GM12878 (cell line): ENCODE measurements at regions not wholly inside any gene's neighbourhood (a gene's known extent, or its start where the extent isn't known, plus 50 kb on each side); places are given as distances from the start of the nearest gene placed in this dataset.
A peak's percentile ranks its signal among the peaks of the same experiment; 100 is the strongest.

ENCODE experiments used
- CHD1 ChIP-seq: IDR thresholded peaks from 2 replicates; pipeline ENCODE4 v1.6.1; 2012; ENCODE audit warnings: low read depth, low read length, improper control_type of control experiment
- GABPA ChIP-seq: IDR thresholded peaks from 2 replicates; pipeline ENCODE4 v1.6.1; 2014; ENCODE audit warnings: antibody characterized with exemption, low read depth, mild to moderate bottlenecking, inconsistent platforms
- IKZF2 ChIP-seq, 2 experiments: fragments of 450-650 bp; IDR thresholded peaks; 2 replicates each; pipeline ENCODE4 v1.6.1; 2017; ENCODE audit warnings: mild to moderate bottlenecking in 2 of 2, moderate library complexity in 2 of 2
- KDM1A ChIP-seq: fragments of 200-600 bp; sonication (generic); IDR thresholded peaks from 2 replicates; pipeline ENCODE4 v1.6.1; 2016; ENCODE audit warnings: borderline replicate concordance
- MTA2 ChIP-seq: fragments of 450-650 bp; IDR thresholded peaks from 2 replicates; pipeline ENCODE4 v1.6.1; 2016; ENCODE audit warnings: low read depth, mild to moderate bottlenecking, moderate library complexity
- MXI1 ChIP-seq: fragments of 150-350 bp; IDR thresholded peaks from 2 replicates; pipeline ENCODE4 v1.6.1; 2011; ENCODE audit warnings: low read depth, mild to moderate bottlenecking, inconsistent platforms, low read length, improper control_type of control experiment
- NFYB ChIP-seq: IDR thresholded peaks from 2 replicates; pipeline ENCODE4 v1.6.1; 2011; ENCODE audit warnings: low read depth, mild to moderate bottlenecking, low read length, improper control_type of control experiment, moderate library complexity; ENCODE audit not compliant: insufficient read depth
- SIX5 ChIP-seq: IDR thresholded peaks from 2 replicates; pipeline ENCODE4 v1.6.1; 2011; ENCODE audit warnings: mild to moderate bottlenecking, low read depth, low read length, moderate library complexity; ENCODE audit not compliant: severe bottlenecking
- SPI1 ChIP-seq: IDR thresholded peaks from 2 replicates; pipeline ENCODE4 v1.6.1; 2011; ENCODE audit warnings: low read depth, mild to moderate bottlenecking, low read length, moderate library complexity, borderline replicate concordance; ENCODE audit not compliant: insufficient read depth
- SREBF1 ChIP-seq: IDR thresholded peaks from 2 replicates; pipeline ENCODE4 v1.6.1; 2012; ENCODE audit warnings: mild to moderate bottlenecking, low read length
- STAT1 ChIP-seq: fragments of 450-650 bp; conservative IDR thresholded peaks from 2 replicates; pipeline ENCODE4 v1.6.1; 2014; ENCODE audit warnings: antibody characterized with exemption, mild to moderate bottlenecking
- TAF1 ChIP-seq: IDR thresholded peaks from 2 replicates; pipeline ENCODE4 v1.6.1; 2011; ENCODE audit warnings: mild to moderate bottlenecking, low read depth, low read length, borderline replicate concordance
- TARDBP ChIP-seq: IDR thresholded peaks from 2 replicates; pipeline ENCODE4 v1.6.1; 2016; ENCODE audit warnings: borderline replicate concordance
- ZNF622 ChIP-seq: fragments of 450-650 bp; IDR thresholded peaks from 2 replicates; pipeline ENCODE4 v1.6.1; 2017; ENCODE audit warnings: mild to moderate bottlenecking, inconsistent platforms
- ZSCAN29 ChIP-seq: fragments of 450-650 bp; IDR thresholded peaks from 2 replicates; pipeline ENCODE4 v1.6.1; 2017; ENCODE audit warnings: mild to moderate bottlenecking, moderate library complexity
- TF ChIP-seq, protein P1 (sequence below): IDR thresholded peaks from 2 replicates; pipeline ENCODE4 v1.6.1; 2011; ENCODE audit warnings: mild to moderate bottlenecking, low read depth, low read length, moderate library complexity; ENCODE audit not compliant: insufficient replicate concordance
- TF ChIP-seq, protein P2 (sequence below): IDR thresholded peaks from 2 replicates; pipeline ENCODE4 v1.6.1; 2011; ENCODE audit warnings: borderline replicate concordance, low read depth, mild to moderate bottlenecking, moderate library complexity, mixed read lengths, low read length; ENCODE audit not compliant: insufficient read depth; ENCODE audit errors: extremely low read length
- TF ChIP-seq, protein P3 (sequence below): IDR thresholded peaks from 2 replicates; pipeline ENCODE4 v1.6.1; 2011; ENCODE audit warnings: low read depth, low read length, improper control_type of control experiment, borderline replicate concordance
- TF ChIP-seq, protein P4 (sequence below): fragments of 150-350 bp; IDR thresholded peaks from 2 replicates; pipeline ENCODE4 v1.6.1; 2014; ENCODE audit warnings: mild to moderate bottlenecking, low read depth, low read length
- TF ChIP-seq, protein P5 (sequence below): IDR thresholded peaks from 2 replicates; pipeline ENCODE4 v1.6.1; 2012; ENCODE audit warnings: low read depth, low read length, improper control_type of control experiment
- TF ChIP-seq, protein P6 (sequence below): IDR thresholded peaks from 2 replicates; pipeline ENCODE4 v1.6.1; 2011; ENCODE audit warnings: low read depth, mild to moderate bottlenecking, low read length, moderate library complexity, borderline replicate concordance; ENCODE audit errors: extremely low read depth
- TF ChIP-seq, protein P7 (sequence below): fragments of 450-650 bp; IDR thresholded peaks from 2 replicates; pipeline ENCODE4 v1.6.1; 2017; ENCODE audit warnings: mild to moderate bottlenecking, moderate library complexity

DNA sequence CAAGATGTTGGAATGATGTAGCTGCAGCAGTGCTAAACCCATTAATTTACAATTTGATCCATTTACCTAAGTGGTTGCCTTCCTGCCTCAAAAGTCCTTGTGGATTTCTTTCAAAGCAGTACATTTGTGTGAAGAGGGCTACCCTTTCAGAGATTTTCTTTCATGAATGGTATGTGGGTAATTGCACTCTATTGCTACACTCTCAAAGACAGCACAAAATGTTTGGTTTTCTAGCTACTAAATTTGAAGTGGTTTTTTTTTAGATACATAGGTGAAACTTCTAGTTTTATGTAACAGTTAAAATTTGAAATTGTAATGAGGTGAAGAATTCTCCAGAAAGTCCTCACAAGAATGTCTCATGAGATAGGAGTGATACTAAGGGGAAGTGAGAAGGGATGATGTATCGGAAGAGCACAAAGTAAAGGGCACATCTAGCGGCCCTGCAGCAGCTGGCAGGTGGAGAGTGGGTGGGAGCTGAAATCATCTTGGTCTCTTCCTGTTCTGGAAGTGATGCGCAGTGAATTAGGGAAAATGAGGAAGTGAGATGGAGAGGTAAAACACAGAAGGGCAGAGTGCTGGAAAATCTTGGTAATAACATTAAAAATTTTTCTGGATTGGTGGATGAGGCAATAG, 236.8 kb upstream of the MAN1A1 start (continued):
- TF ChIP-seq, protein P1, sequence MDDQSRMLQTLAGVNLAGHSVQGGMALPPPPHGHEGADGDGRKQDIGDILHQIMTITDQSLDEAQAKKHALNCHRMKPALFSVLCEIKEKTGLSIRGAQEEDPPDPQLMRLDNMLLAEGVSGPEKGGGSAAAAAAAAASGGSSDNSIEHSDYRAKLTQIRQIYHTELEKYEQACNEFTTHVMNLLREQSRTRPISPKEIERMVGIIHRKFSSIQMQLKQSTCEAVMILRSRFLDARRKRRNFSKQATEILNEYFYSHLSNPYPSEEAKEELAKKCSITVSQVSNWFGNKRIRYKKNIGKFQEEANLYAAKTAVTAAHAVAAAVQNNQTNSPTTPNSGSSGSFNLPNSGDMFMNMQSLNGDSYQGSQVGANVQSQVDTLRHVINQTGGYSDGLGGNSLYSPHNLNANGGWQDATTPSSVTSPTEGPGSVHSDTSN = no peak
- no peak for TF ChIP-seq KDM1A
- TF ChIP-seq CHD1 = no peak
- no peak for TF ChIP-seq GABPA
- TF ChIP-seq, protein P2, sequence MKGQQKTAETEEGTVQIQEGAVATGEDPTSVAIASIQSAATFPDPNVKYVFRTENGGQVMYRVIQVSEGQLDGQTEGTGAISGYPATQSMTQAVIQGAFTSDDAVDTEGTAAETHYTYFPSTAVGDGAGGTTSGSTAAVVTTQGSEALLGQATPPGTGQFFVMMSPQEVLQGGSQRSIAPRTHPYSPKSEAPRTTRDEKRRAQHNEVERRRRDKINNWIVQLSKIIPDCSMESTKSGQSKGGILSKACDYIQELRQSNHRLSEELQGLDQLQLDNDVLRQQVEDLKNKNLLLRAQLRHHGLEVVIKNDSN = no peak
- TF ChIP-seq SIX5 = no peak
- no peak for TF ChIP-seq NFYB
- TF ChIP-seq, protein P3, sequence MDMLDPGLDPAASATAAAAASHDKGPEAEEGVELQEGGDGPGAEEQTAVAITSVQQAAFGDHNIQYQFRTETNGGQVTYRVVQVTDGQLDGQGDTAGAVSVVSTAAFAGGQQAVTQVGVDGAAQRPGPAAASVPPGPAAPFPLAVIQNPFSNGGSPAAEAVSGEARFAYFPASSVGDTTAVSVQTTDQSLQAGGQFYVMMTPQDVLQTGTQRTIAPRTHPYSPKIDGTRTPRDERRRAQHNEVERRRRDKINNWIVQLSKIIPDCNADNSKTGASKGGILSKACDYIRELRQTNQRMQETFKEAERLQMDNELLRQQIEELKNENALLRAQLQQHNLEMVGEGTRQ = no peak
- TF ChIP-seq, protein P4, sequence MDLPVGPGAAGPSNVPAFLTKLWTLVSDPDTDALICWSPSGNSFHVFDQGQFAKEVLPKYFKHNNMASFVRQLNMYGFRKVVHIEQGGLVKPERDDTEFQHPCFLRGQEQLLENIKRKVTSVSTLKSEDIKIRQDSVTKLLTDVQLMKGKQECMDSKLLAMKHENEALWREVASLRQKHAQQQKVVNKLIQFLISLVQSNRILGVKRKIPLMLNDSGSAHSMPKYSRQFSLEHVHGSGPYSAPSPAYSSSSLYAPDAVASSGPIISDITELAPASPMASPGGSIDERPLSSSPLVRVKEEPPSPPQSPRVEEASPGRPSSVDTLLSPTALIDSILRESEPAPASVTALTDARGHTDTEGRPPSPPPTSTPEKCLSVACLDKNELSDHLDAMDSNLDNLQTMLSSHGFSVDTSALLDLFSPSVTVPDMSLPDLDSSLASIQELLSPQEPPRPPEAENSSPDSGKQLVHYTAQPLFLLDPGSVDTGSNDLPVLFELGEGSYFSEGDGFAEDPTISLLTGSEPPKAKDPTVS = no peak
- no peak for TF ChIP-seq MXI1
- no peak for TF ChIP-seq TARDBP
- TF ChIP-seq, protein P5, sequence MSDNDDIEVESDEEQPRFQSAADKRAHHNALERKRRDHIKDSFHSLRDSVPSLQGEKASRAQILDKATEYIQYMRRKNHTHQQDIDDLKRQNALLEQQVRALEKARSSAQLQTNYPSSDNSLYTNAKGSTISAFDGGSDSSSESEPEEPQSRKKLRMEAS = no peak
- TF ChIP-seq SREBF1 = no peak
- no peak for TF ChIP-seq STAT1
- peak; percentile 91 for TF ChIP-seq IKZF2 (IDR thresholded peaks at IDR 0.05)
- TF ChIP-seq, protein P6, sequence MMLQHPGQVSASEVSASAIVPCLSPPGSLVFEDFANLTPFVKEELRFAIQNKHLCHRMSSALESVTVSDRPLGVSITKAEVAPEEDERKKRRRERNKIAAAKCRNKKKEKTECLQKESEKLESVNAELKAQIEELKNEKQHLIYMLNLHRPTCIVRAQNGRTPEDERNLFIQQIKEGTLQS = no peak
- TF ChIP-seq, protein P7, sequence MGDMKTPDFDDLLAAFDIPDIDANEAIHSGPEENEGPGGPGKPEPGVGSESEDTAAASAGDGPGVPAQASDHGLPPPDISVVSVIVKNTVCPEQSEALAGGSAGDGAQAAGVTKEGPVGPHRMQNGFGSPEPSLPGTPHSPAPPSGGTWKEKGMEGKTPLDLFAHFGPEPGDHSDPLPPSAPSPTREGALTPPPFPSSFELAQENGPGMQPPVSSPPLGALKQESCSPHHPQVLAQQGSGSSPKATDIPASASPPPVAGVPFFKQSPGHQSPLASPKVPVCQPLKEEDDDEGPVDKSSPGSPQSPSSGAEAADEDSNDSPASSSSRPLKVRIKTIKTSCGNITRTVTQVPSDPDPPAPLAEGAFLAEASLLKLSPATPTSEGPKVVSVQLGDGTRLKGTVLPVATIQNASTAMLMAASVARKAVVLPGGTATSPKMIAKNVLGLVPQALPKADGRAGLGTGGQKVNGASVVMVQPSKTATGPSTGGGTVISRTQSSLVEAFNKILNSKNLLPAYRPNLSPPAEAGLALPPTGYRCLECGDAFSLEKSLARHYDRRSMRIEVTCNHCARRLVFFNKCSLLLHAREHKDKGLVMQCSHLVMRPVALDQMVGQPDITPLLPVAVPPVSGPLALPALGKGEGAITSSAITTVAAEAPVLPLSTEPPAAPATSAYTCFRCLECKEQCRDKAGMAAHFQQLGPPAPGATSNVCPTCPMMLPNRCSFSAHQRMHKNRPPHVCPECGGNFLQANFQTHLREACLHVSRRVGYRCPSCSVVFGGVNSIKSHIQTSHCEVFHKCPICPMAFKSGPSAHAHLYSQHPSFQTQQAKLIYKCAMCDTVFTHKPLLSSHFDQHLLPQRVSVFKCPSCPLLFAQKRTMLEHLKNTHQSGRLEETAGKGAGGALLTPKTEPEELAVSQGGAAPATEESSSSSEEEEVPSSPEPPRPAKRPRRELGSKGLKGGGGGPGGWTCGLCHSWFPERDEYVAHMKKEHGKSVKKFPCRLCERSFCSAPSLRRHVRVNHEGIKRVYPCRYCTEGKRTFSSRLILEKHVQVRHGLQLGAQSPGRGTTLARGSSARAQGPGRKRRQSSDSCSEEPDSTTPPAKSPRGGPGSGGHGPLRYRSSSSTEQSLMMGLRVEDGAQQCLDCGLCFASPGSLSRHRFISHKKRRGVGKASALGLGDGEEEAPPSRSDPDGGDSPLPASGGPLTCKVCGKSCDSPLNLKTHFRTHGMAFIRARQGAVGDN = no peak
- TF ChIP-seq TAF1 = no peak
- TF ChIP-seq MTA2 = peak; percentile 68; the same call in 1 of the 2 replicates
- TF ChIP-seq ZNF622 = no peak
- peak; percentile 89 for TF ChIP-seq SPI1
- TF ChIP-seq ZSCAN29 = no peak
